ENCODE measurements at regions not wholly inside any gene's neighbourhood (a gene's known extent, or its start where the extent isn't known, plus 50 kb on each side); places are given as distances from the start of the nearest gene placed in this dataset.
"Not testable (repeated sequence)": the region's sequence is repeated elsewhere in the genome, so short reads cannot be mapped to it uniquely, and the experiment has no call there.

GRCh38 chrX:45660477-45660876, 459.8 kb upstream of the DIPK2B start:
- no peak for DNase-seq

GRCh38 chrX:45633419-45633818, 432.7 kb upstream of the DIPK2B start:
- no peak for DNase-seq

- no peak for DNase-seq
Measured at GRCh38 chrX:45632506-45632905, 431.8 kb upstream of the DIPK2B start.

- DNase-seq: no peak
Measured at GRCh38 chrX:45630078-45630477, 429.4 kb upstream of the DIPK2B start.

- no peak for DNase-seq
Measured at GRCh38 chrX:45628041-45628440, 427.4 kb upstream of the DIPK2B start.

GRCh38 chrX:45623266-45623665, 422.6 kb upstream of the DIPK2B start:
- no peak for DNase-seq

GRCh38 chrX:45622538-45622937, 421.9 kb upstream of the DIPK2B start:
- no peak for DNase-seq

- no peak for DNase-seq
Measured at GRCh38 chrX:45622042-45622423, 421.4 kb upstream of the DIPK2B start.

- no peak for DNase-seq
Measured at GRCh38 chrX:45621376-45622041, 420.8 kb upstream of the DIPK2B start.

- DNase-seq: no peak
Measured at GRCh38 chrX:45619290-45619689, 418.6 kb upstream of the DIPK2B start.

GRCh38 chrX:45615591-45615990, 414.9 kb upstream of the DIPK2B start:
- DNase-seq: not testable (repeated sequence)

- no peak for DNase-seq
Measured at GRCh38 chrX:45614853-45615252, 414.2 kb upstream of the DIPK2B start.

- no peak for DNase-seq
Measured at GRCh38 chrX:45602151-45602550, 401.5 kb upstream of the DIPK2B start.

GRCh38 chrX:45601052-45601451, 400.4 kb upstream of the DIPK2B start:
- DNase-seq: no peak

- no peak for DNase-seq
Measured at GRCh38 chrX:45598861-45599260, 398.2 kb upstream of the DIPK2B start.

- DNase-seq: no peak
Measured at GRCh38 chrX:45596188-45596808, 395.6 kb upstream of the DIPK2B start.

- DNase-seq: no peak
Measured at GRCh38 chrX:45592101-45592500, 391.4 kb upstream of the DIPK2B start.

GRCh38 chrX:45591650-45592049, 391.0 kb upstream of the DIPK2B start:
- no peak for DNase-seq

- DNase-seq: no peak
Measured at GRCh38 chrX:45584717-45585116, 384.0 kb upstream of the DIPK2B start.

- no peak for DNase-seq
Measured at GRCh38 chrX:45577361-45577760, 376.7 kb upstream of the DIPK2B start.

- DNase-seq: no peak
Measured at GRCh38 chrX:45571453-45571852, 370.8 kb upstream of the DIPK2B start.

GRCh38 chrX:45566456-45566855, 365.8 kb upstream of the DIPK2B start:
- no peak for DNase-seq

- DNase-seq: no peak
Measured at GRCh38 chrX:45557387-45557786, 356.7 kb upstream of the DIPK2B start.

- no peak for DNase-seq
Measured at GRCh38 chrX:45554736-45555135, 354.1 kb upstream of the DIPK2B start.

GRCh38 chrX:45553417-45553816, 352.7 kb upstream of the DIPK2B start:
- no peak for DNase-seq
